ENCODE measurements at regions not wholly inside any gene's neighbourhood (a gene's known extent, or its start where the extent isn't known, plus 50 kb on each side); places are given as distances from the start of the nearest gene placed in this dataset.

DNA sequence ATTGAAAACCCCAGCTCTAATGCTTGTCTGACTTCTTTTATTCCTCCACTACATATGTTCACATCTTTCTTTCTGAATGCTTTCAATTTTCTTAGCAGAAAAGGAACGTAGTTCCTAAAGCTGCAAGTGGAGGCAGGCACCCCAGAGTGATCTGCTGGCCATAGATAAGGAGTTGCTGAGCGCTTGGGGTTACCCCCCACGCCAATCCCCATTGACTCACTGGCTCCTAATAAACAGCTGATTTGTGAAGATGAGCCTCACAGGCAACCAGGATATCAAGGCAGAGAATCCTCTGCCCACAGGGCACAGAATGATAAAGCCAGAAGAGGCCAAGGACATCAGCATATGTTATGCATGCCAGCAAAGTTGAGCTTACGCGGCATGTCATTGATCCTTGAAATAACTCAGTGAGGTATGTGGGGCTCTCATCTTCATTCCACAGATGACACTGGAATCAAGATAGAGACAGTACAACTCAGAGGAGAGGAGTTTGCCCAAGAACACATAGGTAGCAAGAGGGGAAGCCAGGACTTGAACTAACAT, 129.1 kb upstream of the PTPRT start:
- Histone ChIP-seq H3F3A (ENCODE audit: insufficient read depth, low read length) (no peaks in the 10 kb centered on the region), H3K36me3 (ENCODE audit: insufficient read depth, low read length) (no peaks in the 10 kb centered on the region), H3K27ac (ENCODE audit: low read depth, low read length, poor library complexity, severe bottlenecking) (no peak overlapping the region), H3K4me1 (ENCODE audit: insufficient read depth, low read length, severe bottlenecking) (no peaks in the 10 kb centered on the region), H3K27me3 (ENCODE audit: insufficient read depth, low read length) (no peaks in the 10 kb centered on the region), H3K9me3 (ENCODE audit: low read length) (no peaks in the 10 kb centered on the region), H3K9me2 (ENCODE audit: low read depth, low read length) (no peaks in the 10 kb centered on the region), H4K20me1 (ENCODE audit: insufficient read depth, low read length) (no peaks in the 10 kb centered on the region), H3K4me2 (ENCODE audit: low read length) (no peak overlapping the region), H3K79me2 (ENCODE audit: insufficient read depth, low read length) (no peaks in the 10 kb centered on the region), H3K9ac (ENCODE audit: low read length) (no peak overlapping the region), H2AFZ (ENCODE audit: low read length) (no peak overlapping the region), H3K4me3 (ENCODE audit: low read depth, low read length, poor library complexity, severe bottlenecking) (no peak overlapping the region)
- no peak for TF ChIP-seq EZH2 (IDR thresholded peaks at IDR 0.05; ENCODE audit: borderline replicate concordance, low read length)
- TF ChIP-seq, protein P1, sequence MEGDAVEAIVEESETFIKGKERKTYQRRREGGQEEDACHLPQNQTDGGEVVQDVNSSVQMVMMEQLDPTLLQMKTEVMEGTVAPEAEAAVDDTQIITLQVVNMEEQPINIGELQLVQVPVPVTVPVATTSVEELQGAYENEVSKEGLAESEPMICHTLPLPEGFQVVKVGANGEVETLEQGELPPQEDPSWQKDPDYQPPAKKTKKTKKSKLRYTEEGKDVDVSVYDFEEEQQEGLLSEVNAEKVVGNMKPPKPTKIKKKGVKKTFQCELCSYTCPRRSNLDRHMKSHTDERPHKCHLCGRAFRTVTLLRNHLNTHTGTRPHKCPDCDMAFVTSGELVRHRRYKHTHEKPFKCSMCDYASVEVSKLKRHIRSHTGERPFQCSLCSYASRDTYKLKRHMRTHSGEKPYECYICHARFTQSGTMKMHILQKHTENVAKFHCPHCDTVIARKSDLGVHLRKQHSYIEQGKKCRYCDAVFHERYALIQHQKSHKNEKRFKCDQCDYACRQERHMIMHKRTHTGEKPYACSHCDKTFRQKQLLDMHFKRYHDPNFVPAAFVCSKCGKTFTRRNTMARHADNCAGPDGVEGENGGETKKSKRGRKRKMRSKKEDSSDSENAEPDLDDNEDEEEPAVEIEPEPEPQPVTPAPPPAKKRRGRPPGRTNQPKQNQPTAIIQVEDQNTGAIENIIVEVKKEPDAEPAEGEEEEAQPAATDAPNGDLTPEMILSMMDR (IDR thresholded peaks at IDR 0.05; ENCODE audit: low read length), result no peak

GRCh38 chr20:43316271-43316670, 126.6 kb upstream of the PTPRT start:
- Histone ChIP-seq H3K79me2 (ENCODE audit: insufficient read depth, low read length) (no peaks in the 10 kb centered on the region), H3K27ac (ENCODE audit: low read depth, low read length, poor library complexity, severe bottlenecking) (no peak overlapping the region), H3K4me2 (ENCODE audit: low read length) (no peak overlapping the region), H3F3A (ENCODE audit: insufficient read depth, low read length) (no peaks in the 10 kb centered on the region), H3K4me1 (ENCODE audit: insufficient read depth, low read length, severe bottlenecking) (no peaks in the 10 kb centered on the region), H3K9me2 (ENCODE audit: low read depth, low read length) (no peaks in the 10 kb centered on the region), H3K9me3 (ENCODE audit: low read length) (no peaks in the 10 kb centered on the region), H4K20me1 (ENCODE audit: insufficient read depth, low read length) (no peaks in the 10 kb centered on the region), H3K9ac (ENCODE audit: low read length) (no peak overlapping the region), H2AFZ (ENCODE audit: low read length) (no peak overlapping the region), H3K27me3 (ENCODE audit: insufficient read depth, low read length) (no peaks in the 10 kb centered on the region), H3K36me3 (ENCODE audit: insufficient read depth, low read length) (no peaks in the 10 kb centered on the region), H3K4me3 (ENCODE audit: low read depth, low read length, poor library complexity, severe bottlenecking) (no peak overlapping the region)
- no peak for TF ChIP-seq EZH2 (IDR thresholded peaks at IDR 0.05; ENCODE audit: borderline replicate concordance, low read length)
- TF ChIP-seq, protein P1 (IDR thresholded peaks at IDR 0.05; ENCODE audit: low read length), result no peak

- Histone ChIP-seq H3K79me2 (ENCODE audit: insufficient read depth, low read length) (no peaks in the 10 kb centered on the region), H2AFZ (ENCODE audit: low read length) (no peak overlapping the region), H3K9me3 (ENCODE audit: low read length) (no peaks in the 10 kb centered on the region), H3K4me1 (ENCODE audit: insufficient read depth, low read length, severe bottlenecking) (no peaks in the 10 kb centered on the region), H3K27me3 (ENCODE audit: insufficient read depth, low read length) (no peaks in the 10 kb centered on the region), H3K4me3 (ENCODE audit: low read depth, low read length, poor library complexity, severe bottlenecking) (no peak overlapping the region), H3K9me2 (ENCODE audit: low read depth, low read length) (no peaks in the 10 kb centered on the region), H3F3A (ENCODE audit: insufficient read depth, low read length) (no peaks in the 10 kb centered on the region), H3K9ac (ENCODE audit: low read length) (no peak overlapping the region), H3K27ac (ENCODE audit: low read depth, low read length, poor library complexity, severe bottlenecking) (no peak overlapping the region), H4K20me1 (ENCODE audit: insufficient read depth, low read length) (no peaks in the 10 kb centered on the region), H3K4me2 (ENCODE audit: low read length) (no peak overlapping the region), H3K36me3 (ENCODE audit: insufficient read depth, low read length) (no peaks in the 10 kb centered on the region)
- TF ChIP-seq, protein P1 (IDR thresholded peaks at IDR 0.05; ENCODE audit: low read length), result no peak
- TF ChIP-seq EZH2 (IDR thresholded peaks at IDR 0.05; ENCODE audit: borderline replicate concordance, low read length), result no peak
These were observed 119.6 kb upstream of the PTPRT start for GRCh38 chr20:43309266-43309665.

All from OCI-LY1 (cell line).